Stimulated activated CD4-positive, alpha-beta T cell treated with anti-CD3 and anti-CD28 coated beads, TNF-alpha, amount 100 ng/mL, for 1 hour (primary cell): ENCODE measurements at regions not wholly inside any gene's neighbourhood (a gene's known extent, or its start where the extent isn't known, plus 50 kb on each side); places are given as distances from the start of the nearest gene placed in this dataset.

Experiments
- DNase-seq, 3 donors: peaks; one replicate each; pipeline ENCODE4 v3.0.0-alpha.2; 2020; ENCODE audit warnings: low read depth in 3 of 3, low spot score in 1 of 3

- DNase-seq, result no peak
These were observed 186.0 kb downstream of the KIF20B start for GRCh38 chr10:89887406-89887805.

- DNase-seq, result no peak
These were observed 186.4 kb downstream of the KIF20B start for GRCh38 chr10:89887830-89888229.

- no peak for DNase-seq
These were observed 187.1 kb downstream of the KIF20B start for GRCh38 chr10:89888321-89889070.

- DNase-seq, result no peak
These were observed 188.2 kb downstream of the KIF20B start for GRCh38 chr10:89889606-89890005.

- no peak for DNase-seq
These were observed 189.7 kb downstream of the KIF20B start for GRCh38 chr10:89891006-89891535.

GRCh38 chr10:89894051-89894450, 192.7 kb downstream of the KIF20B start:
- DNase-seq, result no peak

- DNase-seq, result no peak
These were observed 199.2 kb downstream of the KIF20B start for GRCh38 chr10:89900554-89900953.

- no peak for DNase-seq
These were observed 200.5 kb downstream of the KIF20B start for GRCh38 chr10:89901895-89902294.

- no peak for DNase-seq
These were observed 203.4 kb downstream of the KIF20B start for GRCh38 chr10:89904755-89905154.

- DNase-seq, result no peak
These were observed 208.4 kb downstream of the KIF20B start for GRCh38 chr10:89909752-89910151.

- no peak for DNase-seq
These were observed 213.6 kb downstream of the KIF20B start for GRCh38 chr10:89915021-89915420.

GRCh38 chr10:89915968-89916367, 214.6 kb downstream of the KIF20B start:
- no peak for DNase-seq

GRCh38 chr10:89916468-89917215, 215.3 kb downstream of the KIF20B start:
- DNase-seq, result no peak

GRCh38 chr10:89921403-89921802, 220.0 kb downstream of the KIF20B start:
- no peak for DNase-seq

GRCh38 chr10:89923661-89924060, 222.3 kb downstream of the KIF20B start:
- no peak for DNase-seq

GRCh38 chr10:89924261-89924660, 222.9 kb downstream of the KIF20B start:
- no peak for DNase-seq

- DNase-seq, result no peak
These were observed 225.3 kb downstream of the KIF20B start for GRCh38 chr10:89926736-89927135.

GRCh38 chr10:89929282-89930026, 228.1 kb downstream of the KIF20B start:
- no peak for DNase-seq

- DNase-seq, result no peak
These were observed 236.1 kb downstream of the KIF20B start for GRCh38 chr10:89937494-89937893.

- DNase-seq, result no peak
These were observed 238.7 kb downstream of the KIF20B start for GRCh38 chr10:89940076-89940475.

GRCh38 chr10:89942217-89942616, 240.8 kb downstream of the KIF20B start:
- DNase-seq, result no peak

GRCh38 chr10:89944138-89944537, 242.7 kb downstream of the KIF20B start:
- no peak for DNase-seq
